ENCODE measurements at regions not wholly inside any gene's neighbourhood (a gene's known extent, or its start where the extent isn't known, plus 50 kb on each side); places are given as distances from the start of the nearest gene placed in this dataset.

DNA sequence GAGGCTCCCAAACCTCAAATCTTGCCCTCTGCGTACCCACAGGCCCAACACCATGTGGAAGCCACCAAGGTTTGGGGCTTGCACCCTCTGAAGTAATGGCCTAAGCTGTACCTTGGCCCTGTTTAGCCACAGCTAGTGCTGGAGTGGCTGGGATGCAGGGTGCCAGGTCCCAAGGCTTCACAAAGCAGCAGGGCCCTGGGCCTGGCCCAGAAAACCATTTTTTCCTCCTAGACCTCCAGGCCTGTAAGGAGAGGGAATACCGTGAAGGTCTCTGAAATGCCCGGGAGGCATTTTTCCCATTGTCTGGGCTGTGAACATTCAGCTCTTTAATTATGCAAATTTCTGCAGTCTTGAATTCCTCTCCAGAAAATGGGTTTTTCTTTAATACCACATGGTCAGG, 223.7 kb upstream of the CCN2 start:
- Histone ChIP-seq H3K4me1 (ENCODE audit: insufficient read depth, low read length) (no peaks in the 10 kb centered on the region), H3K79me2 (ENCODE audit: insufficient read depth, low read length) (no peaks in the 10 kb centered on the region), H3K27ac (ENCODE audit: insufficient read length, low read depth, low read length) (no peak overlapping the region), H3K56ac (ENCODE audit: insufficient read length, low read depth, low read length) (no peak overlapping the region), H3K23me2 (ENCODE audit: insufficient read length, low read depth, low read length, poor library complexity, severe bottlenecking) (no peaks in the 10 kb centered on the region), H3K4ac (ENCODE audit: low read depth, low read length) (no peak overlapping the region), H3K23ac (ENCODE audit: insufficient read length, low read depth, low read length) (no peak overlapping the region), H4K5ac (ENCODE audit: insufficient read length, low read depth, low read length) (no peak overlapping the region), H2AK5ac (ENCODE audit: insufficient read length, low read length) (no peak overlapping the region), H2BK15ac (ENCODE audit: low read depth, low read length) (no peak overlapping the region), H3K9ac (ENCODE audit: extremely low read depth, insufficient read length, low read length) (no peak overlapping the region), H2BK120ac (ENCODE audit: low read depth, low read length, poor library complexity, severe bottlenecking) (no peak overlapping the region), H4K20me1 (ENCODE audit: control insufficient read depth, insufficient read depth, insufficient read length) (no peaks in the 10 kb centered on the region), H4K8ac (replicated peaks; ENCODE audit: insufficient read length, low read depth, low read length) (no peak overlapping the region), H3K4me2 (ENCODE audit: insufficient read depth, insufficient read length, low read length) (no peak overlapping the region), H2BK20ac (ENCODE audit: low read depth, low read length, poor library complexity, severe bottlenecking) (no peak overlapping the region), H3K9me3 (ENCODE audit: control insufficient read depth, low read depth, low read length) (peaks cover 6% of the 10 kb centered on the region), H2AFZ (ENCODE audit: low read length) (no peak overlapping the region), H2BK12ac (ENCODE audit: insufficient read length, low read depth, low read length) (no peak overlapping the region), H2BK5ac (ENCODE audit: insufficient read length, low read length) (no peak overlapping the region), H3K79me1 (ENCODE audit: insufficient read depth, low read depth, low read length, poor library complexity, severe bottlenecking) (no peaks in the 10 kb centered on the region), H4K91ac (ENCODE audit: insufficient read length, low read depth, low read length) (no peak overlapping the region), H3K18ac (ENCODE audit: insufficient read length, low read depth, low read length) (no peak overlapping the region), H3T11ph (ENCODE audit: low read length) (no peak overlapping the region), H3K27me3 (ENCODE audit: insufficient read depth, low read length) (no peaks in the 10 kb centered on the region), H3K14ac (ENCODE audit: insufficient read depth, low read length) (no peak overlapping the region)
- peaks cover 50 to 51% of the 10 kb centered on the region in 2 experiments for H3K9me3 Mint-ChIP-seq
- TF ChIP-seq, protein P1, sequence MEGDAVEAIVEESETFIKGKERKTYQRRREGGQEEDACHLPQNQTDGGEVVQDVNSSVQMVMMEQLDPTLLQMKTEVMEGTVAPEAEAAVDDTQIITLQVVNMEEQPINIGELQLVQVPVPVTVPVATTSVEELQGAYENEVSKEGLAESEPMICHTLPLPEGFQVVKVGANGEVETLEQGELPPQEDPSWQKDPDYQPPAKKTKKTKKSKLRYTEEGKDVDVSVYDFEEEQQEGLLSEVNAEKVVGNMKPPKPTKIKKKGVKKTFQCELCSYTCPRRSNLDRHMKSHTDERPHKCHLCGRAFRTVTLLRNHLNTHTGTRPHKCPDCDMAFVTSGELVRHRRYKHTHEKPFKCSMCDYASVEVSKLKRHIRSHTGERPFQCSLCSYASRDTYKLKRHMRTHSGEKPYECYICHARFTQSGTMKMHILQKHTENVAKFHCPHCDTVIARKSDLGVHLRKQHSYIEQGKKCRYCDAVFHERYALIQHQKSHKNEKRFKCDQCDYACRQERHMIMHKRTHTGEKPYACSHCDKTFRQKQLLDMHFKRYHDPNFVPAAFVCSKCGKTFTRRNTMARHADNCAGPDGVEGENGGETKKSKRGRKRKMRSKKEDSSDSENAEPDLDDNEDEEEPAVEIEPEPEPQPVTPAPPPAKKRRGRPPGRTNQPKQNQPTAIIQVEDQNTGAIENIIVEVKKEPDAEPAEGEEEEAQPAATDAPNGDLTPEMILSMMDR (conservative IDR thresholded peaks at IDR 0.05): no peak
- no peaks in the 10 kb centered on the region for H3K4me1 Mint-ChIP-seq
- no peak for DNase-seq
- H3K27ac Mint-ChIP-seq: no peak overlapping the region
- no CpG with 5 or more reads among the region's 3 CpGs for WGBS (ENCODE audit: extremely low coverage, insufficient read length, low lambda C conversion rate)
- peaks cover 9% of the 10 kb centered on the region for H3K27me3 Mint-ChIP-seq (ENCODE audit: low read depth)
- H3K36me3 Mint-ChIP-seq (ENCODE audit: insufficient read depth in 1 of 3, low read depth in 3 of 3): peaks cover 17 to 45% (median 36%) of the 10 kb centered on the region in 3 experiments
- no peak overlapping the region for H3K4me3 Mint-ChIP-seq
